Right atrium auricular region (tissue), 2 donors: ENCODE measurements at regions not wholly inside any gene's neighbourhood (a gene's known extent, or its start where the extent isn't known, plus 50 kb on each side); places are given as distances from the start of the nearest gene placed in this dataset.

Source experiments
- DNase-seq: peaks from one replicate; pipeline ENCODE4 v3.0.0-alpha.2; 2019; ENCODE audit warnings: low spot score
- H3K27ac ChIP-seq, 2 donors: fragments of 200-600 bp; sonication (generic); 1 replicate in 1 of 2; 2 replicates in 1 of 2; pipeline ENCODE4 v1.5.1; 2016 to 2019
- H3K27me3 ChIP-seq, 2 donors: fragments of 200-600 bp; sonication (generic); one replicate each; pipeline versions ENCODE4 v1.5.1 to v1.6.0; 2017 to 2019
- H3K36me3 ChIP-seq: fragments of 200-600 bp; sonication (generic); one replicate; pipeline ENCODE4 v1.5.1; 2016
- H3K4me1 ChIP-seq, 2 donors: fragments of 200-600 bp; sonication (generic); one replicate each; pipeline versions ENCODE4 v1.5.1 to v1.6.0; 2017 to 2019
- H3K4me3 ChIP-seq, 2 donors: fragments of 200-600 bp; sonication (generic); 1 replicate in 1 of 2; 2 replicates in 1 of 2; pipeline ENCODE4 v1.5.1; 2017 to 2019; ENCODE audit warnings: mild to moderate bottlenecking in 1 of 2, moderate library complexity in 1 of 2
- H3K9me3 ChIP-seq, 2 donors: fragments of 200-600 bp; sonication (generic); one replicate each; pipeline ENCODE4 v1.5.1; 2019
- TF ChIP-seq, protein P1 (sequence below), 2 donors: fragments of 200-600 bp; sonication (generic); IDR thresholded peaks; one replicate each; pipeline ENCODE4 v1.5.1; 2019; ENCODE audit warnings: antibody characterized with exemption in 2 of 2

DNA sequence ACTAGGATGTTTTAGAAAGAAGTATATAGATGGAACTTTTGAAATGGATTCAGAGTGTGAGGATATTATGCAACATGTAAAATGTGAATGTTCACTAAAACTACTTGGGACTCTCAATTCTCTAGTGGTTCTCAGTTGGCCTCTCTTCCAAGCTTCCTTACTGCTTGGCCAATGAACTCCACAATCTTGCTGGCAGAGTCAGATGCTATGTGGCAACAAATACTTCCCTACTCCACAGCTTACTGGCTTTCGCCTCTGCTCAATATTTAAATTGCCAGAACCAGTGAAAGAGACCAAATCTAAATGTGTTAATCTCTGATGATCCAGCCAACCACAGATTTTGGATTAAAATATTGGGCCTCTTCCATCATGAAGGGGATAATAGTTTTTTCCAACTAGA is 138.4 kb downstream of the HTR1B start:
- H3K4me1 ChIP-seq, result no peaks in the 10 kb centered on the region
- H3K27ac ChIP-seq, result no peak overlapping the region
- no peak for DNase-seq
- H3K9me3 ChIP-seq, result no peaks in the 10 kb centered on the region
- H3K4me3 ChIP-seq, result no peak overlapping the region
- no peaks in the 10 kb centered on the region for H3K36me3 ChIP-seq
- TF ChIP-seq, protein P1, sequence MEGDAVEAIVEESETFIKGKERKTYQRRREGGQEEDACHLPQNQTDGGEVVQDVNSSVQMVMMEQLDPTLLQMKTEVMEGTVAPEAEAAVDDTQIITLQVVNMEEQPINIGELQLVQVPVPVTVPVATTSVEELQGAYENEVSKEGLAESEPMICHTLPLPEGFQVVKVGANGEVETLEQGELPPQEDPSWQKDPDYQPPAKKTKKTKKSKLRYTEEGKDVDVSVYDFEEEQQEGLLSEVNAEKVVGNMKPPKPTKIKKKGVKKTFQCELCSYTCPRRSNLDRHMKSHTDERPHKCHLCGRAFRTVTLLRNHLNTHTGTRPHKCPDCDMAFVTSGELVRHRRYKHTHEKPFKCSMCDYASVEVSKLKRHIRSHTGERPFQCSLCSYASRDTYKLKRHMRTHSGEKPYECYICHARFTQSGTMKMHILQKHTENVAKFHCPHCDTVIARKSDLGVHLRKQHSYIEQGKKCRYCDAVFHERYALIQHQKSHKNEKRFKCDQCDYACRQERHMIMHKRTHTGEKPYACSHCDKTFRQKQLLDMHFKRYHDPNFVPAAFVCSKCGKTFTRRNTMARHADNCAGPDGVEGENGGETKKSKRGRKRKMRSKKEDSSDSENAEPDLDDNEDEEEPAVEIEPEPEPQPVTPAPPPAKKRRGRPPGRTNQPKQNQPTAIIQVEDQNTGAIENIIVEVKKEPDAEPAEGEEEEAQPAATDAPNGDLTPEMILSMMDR (IDR thresholded peaks at IDR 0.05), result no peak
- H3K27me3 ChIP-seq, result no peaks in the 10 kb centered on the region

DNA sequence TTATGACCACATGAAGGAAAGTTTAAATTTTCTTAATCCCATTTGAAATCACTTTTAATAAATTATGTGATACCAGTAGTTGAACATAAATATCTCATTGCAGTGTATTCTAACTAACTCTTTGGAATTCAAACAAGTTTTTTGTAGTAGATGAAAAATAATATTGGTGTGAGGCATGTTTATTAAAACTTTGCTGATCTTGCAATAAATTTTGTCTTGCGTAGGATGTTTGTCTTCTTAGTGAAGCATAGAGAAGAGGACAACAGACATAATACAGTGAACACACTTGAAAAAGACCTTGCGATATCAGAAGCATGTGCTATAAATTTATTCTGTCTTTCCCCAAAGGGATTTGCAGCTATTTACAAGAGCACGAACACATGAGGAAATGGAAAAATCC is 140.7 kb downstream of the HTR1B start:
- Histone ChIP-seq H3K27ac (no peak overlapping the region), H3K36me3 (no peaks in the 10 kb centered on the region), H3K9me3 (no peaks in the 10 kb centered on the region), H3K4me1 (no peaks in the 10 kb centered on the region), H3K27me3 (no peaks in the 10 kb centered on the region), H3K4me3 (no peak overlapping the region)
- DNase-seq, result no peak
- TF ChIP-seq, protein P1 (IDR thresholded peaks at IDR 0.05), result no peak

DNA sequence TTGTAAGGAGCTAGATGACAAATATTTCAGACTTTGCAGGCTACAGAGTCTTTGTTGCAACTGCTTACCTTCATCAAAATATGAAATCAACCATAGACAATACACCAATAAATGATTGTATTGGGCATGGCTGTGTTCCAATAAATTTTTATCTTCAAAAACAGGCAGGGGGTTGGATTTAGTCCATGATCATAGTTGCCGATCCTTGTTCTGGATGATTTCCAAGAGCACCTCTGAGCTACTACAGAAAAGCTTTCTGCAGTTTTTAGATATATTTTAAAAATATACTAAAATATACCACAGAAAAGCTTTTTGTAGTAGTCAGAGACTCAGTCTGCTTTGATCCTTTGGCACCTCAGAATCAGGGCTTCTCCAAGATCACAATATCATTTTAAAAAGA is 145.0 kb downstream of the HTR1B start:
- no peaks in the 10 kb centered on the region for H3K27me3 ChIP-seq
- no peak for DNase-seq
- no peaks in the 10 kb centered on the region for H3K36me3 ChIP-seq
- TF ChIP-seq, protein P1 (IDR thresholded peaks at IDR 0.05), result no peak
- H3K9me3 ChIP-seq, result no peaks in the 10 kb centered on the region
- no peaks in the 10 kb centered on the region for H3K4me1 ChIP-seq
- no peak overlapping the region for H3K4me3 ChIP-seq
- H3K27ac ChIP-seq, result no peak overlapping the region

DNA sequence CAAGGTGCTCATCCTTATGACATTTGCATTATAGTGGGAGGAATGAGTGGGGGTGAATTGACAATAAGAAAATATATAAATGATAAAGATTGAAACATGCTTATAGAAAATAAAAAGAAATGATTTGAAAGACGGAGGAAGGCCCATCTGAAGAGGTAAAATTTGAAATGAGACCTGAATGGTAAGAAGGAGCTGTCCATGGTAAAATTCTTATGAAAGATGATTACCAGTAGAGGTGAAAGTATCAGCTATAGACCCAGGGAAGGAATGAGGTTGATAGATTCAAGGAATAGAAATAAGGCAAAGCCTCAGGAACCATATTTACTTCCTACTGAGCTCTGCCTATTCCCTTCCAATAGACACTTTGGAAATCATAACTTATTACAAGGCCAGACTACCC is 149.7 kb downstream of the HTR1B start:
- no peak overlapping the region for H3K4me3 ChIP-seq
- no peak for DNase-seq
- no peaks in the 10 kb centered on the region for H3K36me3 ChIP-seq
- H3K9me3 ChIP-seq, result no peaks in the 10 kb centered on the region
- no peaks in the 10 kb centered on the region for H3K4me1 ChIP-seq
- no peaks in the 10 kb centered on the region for H3K27me3 ChIP-seq
- TF ChIP-seq, protein P1 (IDR thresholded peaks at IDR 0.05), result no peak
- no peak overlapping the region for H3K27ac ChIP-seq

DNA sequence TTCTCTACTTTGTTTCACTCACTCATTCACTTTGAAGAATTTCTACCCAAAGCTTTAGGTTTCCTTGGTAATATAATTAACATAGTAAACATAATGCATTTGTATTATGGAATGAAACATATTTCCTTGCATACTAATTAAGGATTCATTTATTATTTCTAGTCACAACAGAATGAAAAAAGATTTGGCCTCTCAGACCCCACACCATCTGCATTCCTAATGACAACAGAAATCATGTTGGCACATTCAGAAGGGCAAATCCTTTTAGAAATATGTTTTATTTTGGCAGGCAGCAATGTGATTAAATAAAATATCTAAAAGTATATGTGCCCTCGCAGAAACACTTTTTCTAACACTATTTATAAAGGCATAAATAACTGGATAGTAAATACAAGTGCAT is 163.4 kb downstream of the HTR1B start:
- DNase-seq, result no peak
- no peaks in the 10 kb centered on the region for H3K9me3 ChIP-seq
- no peak overlapping the region for H3K4me3 ChIP-seq
- H3K27ac ChIP-seq, result no peak overlapping the region
- no peaks in the 10 kb centered on the region for H3K27me3 ChIP-seq
- TF ChIP-seq, protein P1 (IDR thresholded peaks at IDR 0.05), result no peak
- H3K4me1 ChIP-seq, result no peaks in the 10 kb centered on the region
- no peaks in the 10 kb centered on the region for H3K36me3 ChIP-seq

DNA sequence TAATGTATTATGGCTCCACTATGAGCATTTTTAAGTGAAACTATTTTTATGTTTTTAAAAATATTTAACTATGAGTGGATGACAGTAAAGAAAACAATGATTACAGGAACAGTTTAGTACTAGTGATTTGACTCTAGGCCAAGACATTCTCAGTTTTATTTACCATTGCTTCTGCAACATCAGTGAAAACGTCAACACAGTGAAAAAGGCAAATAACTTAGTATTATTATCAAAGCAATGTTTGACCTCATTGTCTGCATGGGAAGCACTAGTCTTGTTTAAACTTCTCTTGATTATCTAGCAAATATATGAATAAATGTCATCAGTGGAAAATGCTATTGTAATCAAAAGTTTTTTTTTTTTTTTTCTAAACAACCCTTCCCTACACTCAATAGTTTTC is 165.0 kb downstream of the HTR1B start:
- H3K27ac ChIP-seq, result no peak overlapping the region
- no peak for DNase-seq
- H3K4me1 ChIP-seq, result peaks cover 0 to 1% of the 10 kb centered on the region in 2 donors
- H3K4me3 ChIP-seq, result no peak overlapping the region
- TF ChIP-seq, protein P1 (IDR thresholded peaks at IDR 0.05), result no peak
- no peaks in the 10 kb centered on the region for H3K36me3 ChIP-seq
- H3K9me3 ChIP-seq, result no peaks in the 10 kb centered on the region
- H3K27me3 ChIP-seq, result no peaks in the 10 kb centered on the region
